ENCODE measurements at regions not wholly inside any gene's neighbourhood (a gene's known extent, or its start where the extent isn't known, plus 50 kb on each side); places are given as distances from the start of the nearest gene placed in this dataset.

DNA sequence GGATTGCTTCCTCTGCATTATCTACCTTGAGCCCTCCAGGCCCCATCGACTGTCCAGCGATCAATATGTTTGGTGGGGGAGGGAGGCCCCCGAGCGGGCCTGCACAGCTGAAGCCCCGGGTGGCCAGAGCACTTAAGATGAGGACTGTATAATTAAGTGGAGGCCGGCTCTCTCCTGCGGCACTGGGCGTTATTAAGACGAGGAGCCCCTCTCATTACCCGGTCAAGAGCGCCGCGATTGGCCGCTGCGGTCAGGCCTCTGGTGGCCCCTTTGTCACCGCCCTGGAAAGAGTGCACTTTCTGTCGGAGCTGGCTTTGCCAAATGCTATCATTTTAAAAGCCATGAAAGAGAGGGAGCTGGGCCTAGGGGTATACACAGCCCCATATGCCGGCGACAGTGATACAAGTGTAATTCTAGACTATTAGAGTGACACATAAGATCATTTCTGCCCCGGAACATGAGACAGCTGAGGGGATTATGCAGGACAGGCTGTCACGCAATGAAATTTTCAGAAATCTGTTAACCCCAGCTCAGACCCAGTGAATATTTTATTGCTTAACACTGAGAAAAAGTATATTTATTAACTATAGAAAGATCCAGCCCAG lies 106.3 kb upstream of the IRX1 start:
- Mint-ChIP-seq H3K27me3 (no peaks in the 10 kb centered on the region), H3K4me3 (no peak overlapping the region), H3K27ac (no peak overlapping the region), H3K36me3 (ENCODE audit: low read depth) (no peaks in the 10 kb centered on the region), H3K9me3 (peaks cover 8% of the 10 kb centered on the region), H3K4me1 (no peaks in the 10 kb centered on the region)
- POLR2A ChIA-PET: no interaction called here
- CTCF ChIA-PET: no interaction called here
- intact Hi-C loops (cut with micrococcal nuclease): no loop called here
- DNase-seq (no peak), ATAC-seq (ENCODE audit: low read depth) (no peak)
- TF ChIP-seq, protein P1, sequence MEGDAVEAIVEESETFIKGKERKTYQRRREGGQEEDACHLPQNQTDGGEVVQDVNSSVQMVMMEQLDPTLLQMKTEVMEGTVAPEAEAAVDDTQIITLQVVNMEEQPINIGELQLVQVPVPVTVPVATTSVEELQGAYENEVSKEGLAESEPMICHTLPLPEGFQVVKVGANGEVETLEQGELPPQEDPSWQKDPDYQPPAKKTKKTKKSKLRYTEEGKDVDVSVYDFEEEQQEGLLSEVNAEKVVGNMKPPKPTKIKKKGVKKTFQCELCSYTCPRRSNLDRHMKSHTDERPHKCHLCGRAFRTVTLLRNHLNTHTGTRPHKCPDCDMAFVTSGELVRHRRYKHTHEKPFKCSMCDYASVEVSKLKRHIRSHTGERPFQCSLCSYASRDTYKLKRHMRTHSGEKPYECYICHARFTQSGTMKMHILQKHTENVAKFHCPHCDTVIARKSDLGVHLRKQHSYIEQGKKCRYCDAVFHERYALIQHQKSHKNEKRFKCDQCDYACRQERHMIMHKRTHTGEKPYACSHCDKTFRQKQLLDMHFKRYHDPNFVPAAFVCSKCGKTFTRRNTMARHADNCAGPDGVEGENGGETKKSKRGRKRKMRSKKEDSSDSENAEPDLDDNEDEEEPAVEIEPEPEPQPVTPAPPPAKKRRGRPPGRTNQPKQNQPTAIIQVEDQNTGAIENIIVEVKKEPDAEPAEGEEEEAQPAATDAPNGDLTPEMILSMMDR (IDR thresholded peaks at IDR 0.05): no peak

DNA sequence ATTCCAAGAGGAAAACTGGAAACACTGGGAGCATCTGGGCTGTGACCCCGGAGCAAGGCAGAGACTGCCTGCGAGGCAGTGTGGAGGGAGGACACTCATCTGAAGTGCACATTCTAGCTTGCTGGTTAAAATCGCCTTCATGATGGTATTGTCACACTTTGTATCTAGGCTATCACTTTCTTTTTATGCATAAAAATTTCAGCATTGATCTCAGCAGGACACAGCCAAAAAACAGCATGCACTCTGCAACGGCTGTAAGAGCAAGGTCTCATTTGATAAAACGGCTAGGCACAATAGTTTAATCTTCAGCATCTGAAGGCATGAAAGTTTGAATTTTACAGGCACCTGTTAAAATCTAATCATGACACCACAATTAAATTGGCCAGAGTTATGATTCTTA lies 110.8 kb upstream of the IRX1 start:
- CTCF ChIA-PET: no interaction called here
- no peaks in the 10 kb centered on the region for H3K4me1 Mint-ChIP-seq
- H3K27ac Mint-ChIP-seq: no peak overlapping the region
- intact Hi-C loops (cut with micrococcal nuclease): no loop called here
- H3K27me3 Mint-ChIP-seq: no peaks in the 10 kb centered on the region
- POLR2A ChIA-PET: no interaction called here
- peaks cover 2% of the 10 kb centered on the region for H3K9me3 Mint-ChIP-seq
- TF ChIP-seq, protein P1 (IDR thresholded peaks at IDR 0.05): no peak
- DNase-seq (no peak), ATAC-seq (ENCODE audit: low read depth) (no peak)
- H3K36me3 Mint-ChIP-seq (ENCODE audit: low read depth): no peaks in the 10 kb centered on the region
- no peak overlapping the region for H3K4me3 Mint-ChIP-seq

DNA sequence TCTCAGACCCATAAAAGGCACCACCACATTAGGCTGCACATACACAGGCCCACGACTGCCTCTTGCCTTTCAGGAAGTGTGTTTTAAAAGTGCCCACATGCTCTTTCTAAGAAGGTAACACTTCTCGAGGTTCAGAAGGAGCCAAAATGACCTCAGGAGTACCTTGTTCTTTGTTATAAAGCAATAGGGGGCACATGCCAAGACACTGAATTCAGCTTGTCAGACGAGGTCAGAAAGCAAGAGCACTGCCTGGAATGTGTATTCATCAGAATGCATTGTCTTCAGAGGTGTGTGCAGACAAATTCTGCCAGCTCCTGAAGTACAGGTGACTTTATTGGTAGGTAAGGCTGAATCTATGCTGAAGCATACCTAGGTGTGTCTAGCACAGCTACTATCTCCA lies 114.5 kb upstream of the IRX1 start:
- Mint-ChIP-seq H3K9me3 (peaks cover 2% of the 10 kb centered on the region), H3K4me3 (no peak overlapping the region), H3K27ac (no peak overlapping the region), H3K27me3 (no peaks in the 10 kb centered on the region), H3K36me3 (ENCODE audit: low read depth) (no peaks in the 10 kb centered on the region), H3K4me1 (no peaks in the 10 kb centered on the region)
- ChIA-PET CTCF (no interaction called here), POLR2A (no interaction called here)
- TF ChIP-seq, protein P1 (IDR thresholded peaks at IDR 0.05): no peak
- intact Hi-C loops (cut with micrococcal nuclease): no loop called here
- ATAC-seq (ENCODE audit: low read depth) (no peak), DNase-seq (no peak)

DNA sequence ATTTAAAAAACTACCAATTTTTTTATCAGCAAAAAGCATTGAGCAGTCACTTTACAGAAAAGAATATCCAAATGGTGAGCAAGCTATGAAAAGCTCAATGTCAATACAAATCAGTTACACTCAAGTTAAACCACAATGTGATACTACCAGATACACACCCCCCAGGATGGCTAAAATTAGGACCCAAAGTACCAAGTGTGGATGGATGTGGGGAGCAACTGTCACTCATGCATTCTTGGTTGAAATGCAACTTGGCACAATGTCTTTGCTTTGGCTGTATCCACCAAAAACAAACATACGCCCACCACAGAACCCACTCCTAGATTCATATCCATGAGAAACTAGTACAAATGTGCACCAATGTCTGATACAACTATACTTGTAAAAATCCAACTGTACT lies 120.0 kb upstream of the IRX1 start:
- H3K27ac Mint-ChIP-seq: no peak overlapping the region
- CTCF ChIA-PET: no interaction called here
- intact Hi-C loops (cut with micrococcal nuclease): no loop called here
- TF ChIP-seq, protein P1 (IDR thresholded peaks at IDR 0.05): no peak
- no peaks in the 10 kb centered on the region for H3K36me3 Mint-ChIP-seq (ENCODE audit: low read depth)
- peaks cover 2% of the 10 kb centered on the region for H3K9me3 Mint-ChIP-seq
- no peaks in the 10 kb centered on the region for H3K27me3 Mint-ChIP-seq
- DNase-seq (no peak), ATAC-seq (ENCODE audit: low read depth) (no peak)
- H3K4me3 Mint-ChIP-seq: no peak overlapping the region
- H3K4me1 Mint-ChIP-seq: no peaks in the 10 kb centered on the region
- POLR2A ChIA-PET: no interaction called here

DNA sequence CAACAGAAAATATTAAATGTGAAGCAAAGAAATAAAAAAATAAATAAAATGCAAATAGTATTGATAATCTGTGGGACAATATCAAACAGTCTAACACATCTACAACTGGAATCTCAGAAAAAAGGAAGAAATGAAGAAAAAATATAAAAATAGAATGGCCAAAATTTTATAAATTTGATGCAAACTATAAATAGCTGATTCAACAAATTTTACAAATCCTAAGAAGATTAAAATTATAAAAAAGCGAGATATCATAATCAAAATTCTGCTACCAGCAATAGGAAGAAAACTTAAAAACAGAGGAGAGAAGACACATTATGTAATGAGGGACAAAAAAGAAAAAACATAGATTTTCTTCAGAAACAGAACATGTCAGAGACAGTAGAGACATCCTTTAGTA lies 129.2 kb upstream of the IRX1 start:
- H3K27me3 Mint-ChIP-seq: no peaks in the 10 kb centered on the region
- ChIA-PET POLR2A (no interaction called here), CTCF (no interaction called here)
- H3K4me3 Mint-ChIP-seq: no peak overlapping the region
- DNase-seq: no peak
- no peak for ATAC-seq (ENCODE audit: low read depth)
- peaks cover 7% of the 10 kb centered on the region for H3K9me3 Mint-ChIP-seq
- no peak overlapping the region for H3K27ac Mint-ChIP-seq
- intact Hi-C loops (cut with micrococcal nuclease): no loop called here
- H3K4me1 Mint-ChIP-seq: no peaks in the 10 kb centered on the region
- H3K36me3 Mint-ChIP-seq (ENCODE audit: low read depth): no peaks in the 10 kb centered on the region
- TF ChIP-seq, protein P1 (IDR thresholded peaks at IDR 0.05): no peak

All from activated B cell treated with CpG ODN at 0.5 μM for 24 hours (primary cell).